ENCODE measurements at regions not wholly inside any gene's neighbourhood (a gene's known extent, or its start where the extent isn't known, plus 50 kb on each side); places are given as distances from the start of the nearest gene placed in this dataset.

DNA sequence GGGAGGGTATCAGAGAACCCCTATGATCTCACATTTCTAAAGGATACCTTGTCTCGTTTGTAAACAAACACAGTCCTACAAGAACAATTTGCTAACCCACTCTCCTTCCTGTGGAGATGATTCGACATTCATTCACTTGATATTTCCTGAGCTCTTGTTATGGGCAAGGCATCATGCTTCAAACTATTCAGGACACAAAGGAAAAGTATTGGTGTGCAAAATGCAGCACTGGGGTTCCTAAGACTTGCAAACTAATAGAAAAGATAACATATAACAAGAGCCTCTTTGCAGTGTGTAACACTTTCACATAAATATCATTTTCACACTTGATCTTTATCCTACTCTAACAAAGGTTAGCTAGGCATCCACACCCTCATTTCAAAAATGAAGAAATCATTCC, 211.5 kb upstream of the BLID start:
- H3K27ac ChIP-seq (ENCODE audit: low read depth, low read length): no peak overlapping the region
- no peak for ATAC-seq
- intact Hi-C loops (cut with micrococcal nuclease): no loop called here
- RAD21 ChIA-PET (ENCODE audit: low non-redundant PET in 1 of 2, low total read pairs in 2 of 2, uncharacterized antibody in 2 of 2, unreplicated experiment in 2 of 2): no interaction called here
- POLR2A ChIA-PET: no interaction called here
- no TSS peak for BruUV-seq (replicated peaks)
- no peaks in the 10 kb centered on the region for H3K79me2 ChIP-seq (ENCODE audit: insufficient read depth, low read length)
- no peaks in the 10 kb centered on the region for H3K36me3 ChIP-seq (ENCODE audit: control insufficient read depth in 1 of 2, insufficient read depth in 2 of 2, low read length in 2 of 2)
- H3K9me2 ChIP-seq (ENCODE audit: insufficient read depth): no peaks in the 10 kb centered on the region
- H3K27me3 ChIP-seq (ENCODE audit: insufficient read depth, low read length): no peaks in the 10 kb centered on the region
- no peak overlapping the region for H3K9ac ChIP-seq (ENCODE audit: low read length)
- H3K4me3 ChIP-seq (replicated peaks in 1 of 2; ENCODE audit: low read depth in 1 of 2, low read length in 2 of 2): no peak overlapping the region
- no peaks in the 10 kb centered on the region for H3K9me3 ChIP-seq (ENCODE audit: control insufficient read depth in 1 of 2, insufficient read depth in 1 of 2, low read depth in 1 of 2, low read length in 2 of 2)
- H4K20me1 ChIP-seq (ENCODE audit: insufficient read depth): no peaks in the 10 kb centered on the region
- no peaks in the 10 kb centered on the region for H3K4me1 ChIP-seq (ENCODE audit: control insufficient read depth in 1 of 2, insufficient read depth in 2 of 2, low read length in 2 of 2)
- no peak for DNase-seq (ENCODE audit: low read depth, low spot score)
- H3K4me2 ChIP-seq (ENCODE audit: low read length): no peak overlapping the region
- no peak for TF ChIP-seq ZFX (IDR thresholded peaks at IDR 0.05)
- TF ChIP-seq FOSL1 (IDR thresholded peaks at IDR 0.05; ENCODE audit: low read depth): no peak
- TF ChIP-seq POLR2AphosphoS5 (IDR thresholded peaks at IDR 0.05; ENCODE audit: low read depth, low read length): no peak
- TF ChIP-seq, protein P1, sequence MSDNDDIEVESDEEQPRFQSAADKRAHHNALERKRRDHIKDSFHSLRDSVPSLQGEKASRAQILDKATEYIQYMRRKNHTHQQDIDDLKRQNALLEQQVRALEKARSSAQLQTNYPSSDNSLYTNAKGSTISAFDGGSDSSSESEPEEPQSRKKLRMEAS (IDR thresholded peaks at IDR 0.05): no peak
- no peak for TF ChIP-seq CBX3 (IDR thresholded peaks at IDR 0.05; ENCODE audit: low read depth)
- TF ChIP-seq TCF7L2 (IDR thresholded peaks at IDR 0.05; ENCODE audit: borderline replicate concordance, extremely low read depth, insufficient read depth, insufficient read length): no peak
- no peak for TF ChIP-seq CEBPB (IDR thresholded peaks at IDR 0.05; ENCODE audit: low read depth)
- TF ChIP-seq RAD21 (IDR thresholded peaks at IDR 0.05; ENCODE audit: low read depth): no peak
- TF ChIP-seq YY1 (IDR thresholded peaks at IDR 0.05; ENCODE audit: extremely low read depth, insufficient replicate concordance, low read depth, low read length): no peak
- TF ChIP-seq POLR2A (IDR thresholded peaks at IDR 0.05; ENCODE audit: borderline replicate concordance, extremely low read depth, insufficient read depth, insufficient read length): no peak
- TF ChIP-seq, protein P2, sequence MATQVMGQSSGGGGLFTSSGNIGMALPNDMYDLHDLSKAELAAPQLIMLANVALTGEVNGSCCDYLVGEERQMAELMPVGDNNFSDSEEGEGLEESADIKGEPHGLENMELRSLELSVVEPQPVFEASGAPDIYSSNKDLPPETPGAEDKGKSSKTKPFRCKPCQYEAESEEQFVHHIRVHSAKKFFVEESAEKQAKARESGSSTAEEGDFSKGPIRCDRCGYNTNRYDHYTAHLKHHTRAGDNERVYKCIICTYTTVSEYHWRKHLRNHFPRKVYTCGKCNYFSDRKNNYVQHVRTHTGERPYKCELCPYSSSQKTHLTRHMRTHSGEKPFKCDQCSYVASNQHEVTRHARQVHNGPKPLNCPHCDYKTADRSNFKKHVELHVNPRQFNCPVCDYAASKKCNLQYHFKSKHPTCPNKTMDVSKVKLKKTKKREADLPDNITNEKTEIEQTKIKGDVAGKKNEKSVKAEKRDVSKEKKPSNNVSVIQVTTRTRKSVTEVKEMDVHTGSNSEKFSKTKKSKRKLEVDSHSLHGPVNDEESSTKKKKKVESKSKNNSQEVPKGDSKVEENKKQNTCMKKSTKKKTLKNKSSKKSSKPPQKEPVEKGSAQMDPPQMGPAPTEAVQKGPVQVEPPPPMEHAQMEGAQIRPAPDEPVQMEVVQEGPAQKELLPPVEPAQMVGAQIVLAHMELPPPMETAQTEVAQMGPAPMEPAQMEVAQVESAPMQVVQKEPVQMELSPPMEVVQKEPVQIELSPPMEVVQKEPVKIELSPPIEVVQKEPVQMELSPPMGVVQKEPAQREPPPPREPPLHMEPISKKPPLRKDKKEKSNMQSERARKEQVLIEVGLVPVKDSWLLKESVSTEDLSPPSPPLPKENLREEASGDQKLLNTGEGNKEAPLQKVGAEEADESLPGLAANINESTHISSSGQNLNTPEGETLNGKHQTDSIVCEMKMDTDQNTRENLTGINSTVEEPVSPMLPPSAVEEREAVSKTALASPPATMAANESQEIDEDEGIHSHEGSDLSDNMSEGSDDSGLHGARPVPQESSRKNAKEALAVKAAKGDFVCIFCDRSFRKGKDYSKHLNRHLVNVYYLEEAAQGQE (IDR thresholded peaks at IDR 0.05; ENCODE audit: low read depth): no peak
- TF ChIP-seq EZH2phosphoT487 (IDR thresholded peaks at IDR 0.05; ENCODE audit: borderline replicate concordance): no peak
- TF ChIP-seq EZH2 (IDR thresholded peaks at IDR 0.05): no peak
- TF ChIP-seq, protein P3, sequence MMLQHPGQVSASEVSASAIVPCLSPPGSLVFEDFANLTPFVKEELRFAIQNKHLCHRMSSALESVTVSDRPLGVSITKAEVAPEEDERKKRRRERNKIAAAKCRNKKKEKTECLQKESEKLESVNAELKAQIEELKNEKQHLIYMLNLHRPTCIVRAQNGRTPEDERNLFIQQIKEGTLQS (IDR thresholded peaks at IDR 0.05): no peak
- no peak for TF ChIP-seq JUND (IDR thresholded peaks at IDR 0.05)
- TF ChIP-seq EGR1 (IDR thresholded peaks at IDR 0.05; ENCODE audit: low read depth): no peak
- no peak for TF ChIP-seq ZNF274 (IDR thresholded peaks at IDR 0.05; ENCODE audit: low read depth, low read length)
- TF ChIP-seq SP1 (IDR thresholded peaks at IDR 0.05; ENCODE audit: low read depth): no peak
- CTCF ChIA-PET: no interaction called here
- H2AFZ ChIP-seq (ENCODE audit: low read depth, low read length, poor library complexity, severe bottlenecking): no peak overlapping the region

Data from HCT116 (cell line).